RWPE1 (cell line): ENCODE measurements at regions not wholly inside any gene's neighbourhood (a gene's known extent, or its start where the extent isn't known, plus 50 kb on each side); places are given as distances from the start of the nearest gene placed in this dataset.

Experiments
- CTCF ChIA-PET: fragments of 350-600 bp; sonication (Branson Sonifier 250); formaldehyde crosslinking; extraction: SDS; loops from one replicate; lab custom pipeline; 2021; lab: Yijun Ruan, JAX
- POLR2A ChIA-PET: fragments of 400-600 bp; formaldehyde crosslinking; extraction: SDS; loops from one replicate; lab custom pipeline; 2020; ENCODE audit warnings: antibody characterized with exemption; ENCODE audit not compliant: low non-redundant PET; lab: Yijun Ruan, JAX
- DNase-seq: peaks from one replicate; pipeline ENCODE4 v3.0.0; 2012; ENCODE audit warnings: low spot score
- H3K27ac ChIP-seq: fragments of 450-650 bp; 2 replicates; pipeline ENCODE4 v1.5.1; 2017
- CTCF ChIP-seq: fragments of 450-650 bp; conservative IDR thresholded peaks from 2 replicates; pipeline ENCODE4 v1.5.1; 2017; ENCODE audit warnings: low read depth, mild to moderate bottlenecking

GRCh38 chr3:127389913-127390312 is 102.1 kb upstream of the PRR20G start:
- ChIA-PET POLR2A (no interaction called here), CTCF (interaction anchor here (1.1 kb wide), 1 partner anchor 20 kb away, joined by 3 read pairs; no protein-coding TSS in a partner anchor)
- no peak for TF ChIP-seq CTCF
- H3K27ac ChIP-seq: no peak overlapping the region
- no peak for DNase-seq

GRCh38 chr3:127389420-127389819 is 101.6 kb upstream of the PRR20G start:
- POLR2A ChIA-PET: no interaction called here
- DNase-seq: peak; percentile 37
- TF ChIP-seq CTCF: no peak
- CTCF ChIA-PET: no interaction called here
- no peak overlapping the region for H3K27ac ChIP-seq

GRCh38 chr3:127388427-127388826 is 100.6 kb upstream of the PRR20G start:
- ChIA-PET POLR2A (no interaction called here), CTCF (no interaction called here)
- no peak for DNase-seq
- H3K27ac ChIP-seq: no peak overlapping the region
- no peak for TF ChIP-seq CTCF

GRCh38 chr3:127387556-127388153 is 99.8 kb upstream of the PRR20G start:
- no peak for DNase-seq
- CTCF ChIA-PET: no interaction called here
- no peak overlapping the region for H3K27ac ChIP-seq
- TF ChIP-seq CTCF: no peak
- POLR2A ChIA-PET: no interaction called here

- H3K27ac ChIP-seq: no peak overlapping the region
- DNase-seq: no peak
- CTCF ChIA-PET: no interaction called here
- no peak for TF ChIP-seq CTCF
- POLR2A ChIA-PET: no interaction called here
These were observed 99.3 kb upstream of the PRR20G start for GRCh38 chr3:127387119-127387518.

GRCh38 chr3:127386490-127386889 is 98.6 kb upstream of the PRR20G start:
- H3K27ac ChIP-seq: no peak overlapping the region
- CTCF ChIA-PET: no interaction called here
- POLR2A ChIA-PET: no interaction called here
- TF ChIP-seq CTCF: no peak
- no peak for DNase-seq
